Neural crest cell (in vitro differentiated cells): ENCODE measurements at regions not wholly inside any gene's neighbourhood (a gene's known extent, or its start where the extent isn't known, plus 50 kb on each side); places are given as distances from the start of the nearest gene placed in this dataset.

Source experiments
- DNase-seq: peaks from one replicate; pipeline ENCODE4 v3.0.0; 2021; ENCODE audit warnings: low read depth, mixed read lengths, low spot score
- H3K27ac Mint-ChIP-seq: one replicate; pipeline ENCODE4 v1.8.0; 2021; ENCODE audit warnings: mild to moderate bottlenecking, mixed read lengths; ENCODE audit not compliant: unreplicated experiment
- H3K27me3 Mint-ChIP-seq: 2 replicates; pipeline ENCODE4 v1.8.0; 2021; ENCODE audit warnings: low read depth, mild to moderate bottlenecking, mixed read lengths
- H3K36me3 Mint-ChIP-seq: 2 replicates; pipeline ENCODE4 v1.8.0; 2021; ENCODE audit warnings: low read depth, mild to moderate bottlenecking, mixed read lengths
- H3K4me1 Mint-ChIP-seq: 2 replicates; pipeline ENCODE4 v1.8.0; 2021; ENCODE audit warnings: mixed read lengths
- H3K4me3 Mint-ChIP-seq: one replicate; pipeline ENCODE4 v1.8.0; 2021; ENCODE audit warnings: mild to moderate bottlenecking, mixed read lengths
- H3K9me3 Mint-ChIP-seq: 2 replicates; pipeline ENCODE4 v1.8.0; 2021; ENCODE audit warnings: mixed read lengths
- TF ChIP-seq, protein P1 (sequence below): fragments of 200-600 bp; sonication (generic); conservative IDR thresholded peaks from 2 replicates; pipeline ENCODE4 v1.5.0; 2021; ENCODE audit warnings: antibody characterized with exemption, mild to moderate bottlenecking

DNA sequence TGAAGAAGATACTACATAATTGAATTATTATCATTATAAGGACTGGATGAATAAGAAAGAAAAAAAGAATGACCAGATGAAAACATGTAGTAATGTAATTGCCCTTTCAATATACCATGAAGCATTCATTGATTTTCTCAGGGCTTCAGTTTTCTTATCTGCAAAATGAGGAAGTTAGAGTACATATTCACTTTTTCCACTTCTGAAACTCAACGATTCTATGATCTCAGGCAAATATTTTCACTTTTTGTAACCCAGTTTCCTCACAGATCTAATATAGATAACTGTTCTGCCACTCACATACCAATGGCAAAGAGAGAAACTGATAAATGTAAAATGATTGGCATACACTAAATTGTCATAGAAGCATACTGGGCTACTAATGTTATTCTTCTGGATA lies 856.6 kb upstream of the KLHL1 start:
- TF ChIP-seq, protein P1, sequence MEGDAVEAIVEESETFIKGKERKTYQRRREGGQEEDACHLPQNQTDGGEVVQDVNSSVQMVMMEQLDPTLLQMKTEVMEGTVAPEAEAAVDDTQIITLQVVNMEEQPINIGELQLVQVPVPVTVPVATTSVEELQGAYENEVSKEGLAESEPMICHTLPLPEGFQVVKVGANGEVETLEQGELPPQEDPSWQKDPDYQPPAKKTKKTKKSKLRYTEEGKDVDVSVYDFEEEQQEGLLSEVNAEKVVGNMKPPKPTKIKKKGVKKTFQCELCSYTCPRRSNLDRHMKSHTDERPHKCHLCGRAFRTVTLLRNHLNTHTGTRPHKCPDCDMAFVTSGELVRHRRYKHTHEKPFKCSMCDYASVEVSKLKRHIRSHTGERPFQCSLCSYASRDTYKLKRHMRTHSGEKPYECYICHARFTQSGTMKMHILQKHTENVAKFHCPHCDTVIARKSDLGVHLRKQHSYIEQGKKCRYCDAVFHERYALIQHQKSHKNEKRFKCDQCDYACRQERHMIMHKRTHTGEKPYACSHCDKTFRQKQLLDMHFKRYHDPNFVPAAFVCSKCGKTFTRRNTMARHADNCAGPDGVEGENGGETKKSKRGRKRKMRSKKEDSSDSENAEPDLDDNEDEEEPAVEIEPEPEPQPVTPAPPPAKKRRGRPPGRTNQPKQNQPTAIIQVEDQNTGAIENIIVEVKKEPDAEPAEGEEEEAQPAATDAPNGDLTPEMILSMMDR = no peak

GRCh38 chr13:70964124-70964523 lies 855.9 kb upstream of the KLHL1 start:
- no peak for DNase-seq
- Mint-ChIP-seq H3K4me1 (peaks cover 13% of the 10 kb centered on the region), H3K9me3 (no peaks in the 10 kb centered on the region), H3K27me3 (no peaks in the 10 kb centered on the region), H3K4me3 (no peak overlapping the region), H3K36me3 (no peaks in the 10 kb centered on the region), H3K27ac (no peak overlapping the region)
- TF ChIP-seq, protein P1 = peak; percentile 50

More for the DNA sequence above, 856.6 kb upstream of the KLHL1 start:
- no peak overlapping the region for H3K27ac Mint-ChIP-seq
- H3K9me3 Mint-ChIP-seq = no peaks in the 10 kb centered on the region
- no peak overlapping the region for H3K4me3 Mint-ChIP-seq
- no peaks in the 10 kb centered on the region for H3K27me3 Mint-ChIP-seq
- no peak for DNase-seq
- peaks cover 7% of the 10 kb centered on the region for H3K4me1 Mint-ChIP-seq
- H3K36me3 Mint-ChIP-seq = no peaks in the 10 kb centered on the region

DNA sequence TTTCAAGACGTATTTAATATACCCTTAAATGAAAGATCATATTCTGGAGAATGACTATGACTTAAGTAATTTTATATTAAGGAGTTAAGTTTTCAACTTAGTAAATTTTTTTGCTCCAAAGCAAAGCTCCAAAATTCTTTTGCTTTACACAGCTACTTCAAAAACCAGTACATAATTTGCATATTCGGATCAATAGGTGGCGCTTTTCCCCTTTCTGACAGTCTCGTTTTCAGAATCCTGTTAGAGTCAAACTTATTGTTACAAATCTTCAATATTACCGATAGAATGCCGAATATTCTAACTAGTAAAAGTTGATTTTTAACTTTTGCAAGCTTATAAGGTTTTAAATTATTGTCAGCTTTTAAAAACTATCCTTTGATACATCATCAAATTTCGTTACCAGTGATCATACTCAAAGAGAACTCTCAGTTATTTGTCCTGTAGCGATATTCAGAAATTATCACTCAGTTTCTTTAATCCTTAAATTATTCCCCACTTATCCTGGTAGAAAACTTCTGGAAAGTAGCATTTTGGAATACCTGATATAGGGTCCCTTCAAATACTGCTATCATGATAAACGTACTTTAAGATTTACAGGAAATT lies 852.7 kb upstream of the KLHL1 start:
- Mint-ChIP-seq H3K9me3 (no peaks in the 10 kb centered on the region), H3K27me3 (no peaks in the 10 kb centered on the region), H3K4me3 (no peak overlapping the region), H3K27ac (no peak overlapping the region), H3K36me3 (no peaks in the 10 kb centered on the region), H3K4me1 (peaks cover 16% of the 10 kb centered on the region)
- peak; percentile 4 for DNase-seq
- TF ChIP-seq, protein P1 = peak; percentile 78

- Mint-ChIP-seq H3K4me3 (no peak overlapping the region), H3K4me1 (peaks cover 15% of the 10 kb centered on the region), H3K36me3 (no peaks in the 10 kb centered on the region), H3K27me3 (no peaks in the 10 kb centered on the region), H3K27ac (no peak overlapping the region), H3K9me3 (no peaks in the 10 kb centered on the region)
- TF ChIP-seq, protein P1 = no peak
- no peak for DNase-seq
Measured at GRCh38 chr13:70959035-70959775, 851.0 kb upstream of the KLHL1 start.

- peaks cover 8% of the 10 kb centered on the region for H3K4me1 Mint-ChIP-seq
- no peaks in the 10 kb centered on the region for H3K27me3 Mint-ChIP-seq
- DNase-seq = no peak
- peaks cover 4% of the 10 kb centered on the region for H3K9me3 Mint-ChIP-seq
- H3K36me3 Mint-ChIP-seq = no peaks in the 10 kb centered on the region
- TF ChIP-seq, protein P1 = no peak
- H3K27ac Mint-ChIP-seq = no peak overlapping the region
- H3K4me3 Mint-ChIP-seq = no peak overlapping the region
Measured at GRCh38 chr13:70955887-70956286, 847.6 kb upstream of the KLHL1 start.
